ENCODE measurements at regions not wholly inside any gene's neighbourhood (a gene's known extent, or its start where the extent isn't known, plus 50 kb on each side); places are given as distances from the start of the nearest gene placed in this dataset.

GRCh38 chr11:19352072-19352770, 111.5 kb upstream of the E2F8 start:
- intact Hi-C loops (cut with DNase I) = no loop called here
- no peak overlapping the region for H3K4me3 ChIP-seq
- no peak overlapping the region for H3K27ac ChIP-seq
- 72 to 89% methylated on average over 5 of the region's 5 CpGs for WGBS, 2 donors
- no peaks in the 10 kb centered on the region for H3K9me3 ChIP-seq
- H3K36me3 ChIP-seq = no peaks in the 10 kb centered on the region
- no peak for DNase-seq
- TF ChIP-seq CTCF (IDR thresholded peaks at IDR 0.05) (no peak), POLR2A (IDR thresholded peaks at IDR 0.05) (no peak)
- no peaks in the 10 kb centered on the region for H3K4me1 ChIP-seq
- peaks cover 0 to 89% (median 3%) of the 10 kb centered on the region in 4 donors for H3K27me3 ChIP-seq

DNA sequence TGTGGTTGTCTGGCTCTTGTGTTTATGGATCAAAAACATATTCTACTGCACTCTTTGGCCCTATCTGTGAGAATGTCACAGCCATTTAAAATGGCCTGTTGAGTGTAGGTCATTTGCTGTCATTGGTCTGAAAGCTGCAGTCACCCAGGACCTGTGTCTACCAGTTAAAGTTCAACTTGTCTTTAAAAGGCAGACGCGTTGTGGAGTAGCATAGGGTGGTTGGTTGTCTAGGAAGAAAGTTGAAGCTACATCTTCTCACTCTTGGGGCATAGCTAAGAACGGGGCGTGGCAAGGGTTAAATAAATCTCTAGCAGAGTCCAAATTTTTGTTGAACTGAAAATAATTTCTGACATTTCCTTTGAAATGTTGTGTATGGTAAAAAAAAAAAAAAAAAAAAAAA, 110.7 kb upstream of the E2F8 start:
- H3K36me3 ChIP-seq = no peaks in the 10 kb centered on the region
- no peak overlapping the region for H3K27ac ChIP-seq
- peaks cover 2 to 5% (median 5%) of the 10 kb centered on the region in 3 donors for H3K4me1 ChIP-seq
- peaks cover 2 to 91% (median 11%) of the 10 kb centered on the region in 4 donors for H3K27me3 ChIP-seq
- TF ChIP-seq POLR2A (IDR thresholded peaks at IDR 0.05) (no peak), CTCF (IDR thresholded peaks at IDR 0.05) (no peak)
- intact Hi-C loops (cut with DNase I) = no loop called here
- no peak for DNase-seq
- no peaks in the 10 kb centered on the region for H3K9me3 ChIP-seq
- WGBS, 2 donors = 76 to 90% methylated on average over 4 of the region's 4 CpGs
- no peak overlapping the region for H3K4me3 ChIP-seq

DNA sequence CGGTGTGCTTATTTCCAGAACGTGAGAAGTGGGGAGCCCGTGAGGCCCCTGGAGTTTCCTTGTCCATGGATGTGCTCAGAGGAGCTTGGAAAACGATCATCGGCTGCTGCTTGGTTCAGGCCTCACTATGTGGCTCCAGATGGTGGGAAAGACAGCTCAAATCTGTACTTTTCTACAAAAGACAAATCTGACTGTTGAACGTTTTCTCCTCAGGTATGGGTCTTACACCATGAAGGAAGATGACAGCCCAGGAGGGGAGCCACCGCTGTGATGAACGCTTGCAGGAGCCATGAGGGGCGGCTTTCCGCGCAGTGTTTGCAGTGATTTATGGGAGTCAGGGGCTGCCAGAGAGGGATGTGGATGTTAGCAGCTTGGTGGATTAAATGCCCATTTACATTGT, 109.4 kb upstream of the E2F8 start:
- DNase-seq = no peak
- no peak overlapping the region for H3K27ac ChIP-seq
- no peaks in the 10 kb centered on the region for H3K9me3 ChIP-seq
- H3K4me1 ChIP-seq = peaks cover 9 to 17% (median 14%) of the 10 kb centered on the region in 3 donors
- H3K36me3 ChIP-seq = no peaks in the 10 kb centered on the region
- 81 to 92% methylated on average over 7 to 9 of the region's 11 CpGs for WGBS, 2 donors
- intact Hi-C loops (cut with DNase I) = no loop called here
- no peak for TF ChIP-seq POLR2A (IDR thresholded peaks at IDR 0.05)
- TF ChIP-seq CTCF (IDR thresholded peaks at IDR 0.05) = no peak
- no peak overlapping the region for H3K4me3 ChIP-seq
- H3K27me3 ChIP-seq = peaks cover 15 to 91% (median 20%) of the 10 kb centered on the region in 4 donors

GRCh38 chr11:19349340-19350025, 108.7 kb upstream of the E2F8 start:
- H3K27ac ChIP-seq = no peak overlapping the region
- TF ChIP-seq POLR2A (IDR thresholded peaks at IDR 0.05) (no peak), CTCF (IDR thresholded peaks at IDR 0.05) (no peak)
- no peak for DNase-seq
- H3K36me3 ChIP-seq = no peaks in the 10 kb centered on the region
- no peak overlapping the region for H3K4me3 ChIP-seq
- WGBS, 2 donors = 58 to 63% methylated on average over 11 to 17 of the region's 17 CpGs
- intact Hi-C loops (cut with DNase I) = no loop called here
- no peaks in the 10 kb centered on the region for H3K9me3 ChIP-seq
- peaks cover 19 to 93% (median 23%) of the 10 kb centered on the region in 4 donors for H3K27me3 ChIP-seq
- H3K4me1 ChIP-seq = peaks cover 12 to 22% (median 14%) of the 10 kb centered on the region in 3 donors

DNA sequence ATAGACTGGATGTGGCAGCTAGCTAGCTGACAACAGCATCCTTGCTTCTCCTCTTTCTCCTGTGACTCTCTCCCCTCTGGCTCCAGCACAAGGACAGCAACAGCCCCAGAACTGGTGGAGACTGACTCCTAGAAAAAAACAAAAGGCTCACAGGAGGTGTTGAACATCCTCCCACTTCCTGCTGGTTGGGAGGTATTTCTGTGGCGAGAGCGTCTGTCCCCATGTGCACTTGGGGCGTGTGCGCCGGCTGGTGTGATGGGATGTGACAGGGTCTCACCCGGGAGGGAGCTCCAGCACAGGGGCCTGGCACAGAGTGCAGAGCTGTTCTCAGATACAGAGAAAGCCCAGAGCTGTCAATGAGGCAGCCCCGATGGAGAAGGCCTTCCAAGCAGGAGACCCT, 107.2 kb upstream of the E2F8 start:
- Histone ChIP-seq H3K4me1 (peaks cover 12 to 22% (median 14%) of the 10 kb centered on the region in 3 donors), H3K36me3 (no peaks in the 10 kb centered on the region), H3K27ac (no peak overlapping the region), H3K27me3 (peaks cover 19 to 96% (median 23%) of the 10 kb centered on the region in 4 donors), H3K9me3 (no peaks in the 10 kb centered on the region), H3K4me3 (no peak overlapping the region)
- TF ChIP-seq POLR2A (IDR thresholded peaks at IDR 0.05) = no peak
- no peak for TF ChIP-seq CTCF (IDR thresholded peaks at IDR 0.05)
- intact Hi-C loops (cut with DNase I) = no loop called here
- no peak for DNase-seq
- 50 to 71% methylated on average over 1 of the region's 7 CpGs for WGBS, 2 donors

Measured in esophagus squamous epithelium (tissue), 5 donors.